Suprapubic skin (tissue), 4 donors: ENCODE measurements at regions not wholly inside any gene's neighbourhood (a gene's known extent, or its start where the extent isn't known, plus 50 kb on each side); places are given as distances from the start of the nearest gene placed in this dataset.

ENCODE experiments used
- DNase-seq, 2 donors: peaks; one replicate each; pipeline ENCODE4 v3.0.0-alpha.2; 2019; ENCODE audit warnings: low spot score in 2 of 2
- H3K27ac ChIP-seq: fragments of 200-600 bp; sonication (generic); one replicate; pipeline ENCODE4 v1.5.1; 2019
- H3K27me3 ChIP-seq: fragments of 200-600 bp; sonication (generic); one replicate; pipeline ENCODE4 v1.5.1; 2019
- H3K36me3 ChIP-seq: fragments of 200-600 bp; sonication (generic); one replicate; pipeline ENCODE4 v1.5.1; 2019
- H3K4me1 ChIP-seq: fragments of 200-600 bp; sonication (generic); one replicate; pipeline ENCODE4 v1.5.1; 2019
- H3K4me3 ChIP-seq: fragments of 200-600 bp; sonication (generic); one replicate; pipeline ENCODE4 v1.5.1; 2019; ENCODE audit warnings: mild to moderate bottlenecking
- H3K9me3 ChIP-seq: fragments of 200-600 bp; sonication (generic); one replicate; pipeline ENCODE4 v1.5.1; 2019
- EP300 ChIP-seq: sonication (generic); formaldehyde crosslinking; IDR thresholded peaks from one replicate; pipeline ENCODE4 v1.6.1; 2017; ENCODE audit warnings: antibody characterized with exemption
- POLR2A ChIP-seq, 2 donors: fragments of 450-650 bp; IDR thresholded peaks; one replicate each; pipeline ENCODE4 v1.6.1; 2017; ENCODE audit warnings: antibody characterized with exemption in 2 of 2, mild to moderate bottlenecking in 2 of 2, moderate library complexity in 2 of 2
- POLR2AphosphoS5 ChIP-seq, 3 donors: sonication (generic); formaldehyde crosslinking; IDR thresholded peaks; one replicate each; pipeline ENCODE4 v1.6.1; 2017; ENCODE audit warnings: antibody characterized with exemption in 3 of 3
- WGBS: methylation state at CpG from one replicate; pipeline ENCODE4 v1.1.5; 2018; 5-methylcytosine and 5-hydroxymethylcytosine counted together
- TF ChIP-seq, protein P1 (sequence below), 2 donors: fragments of 200-600 bp in 1 of 2; fragments of 450-650 bp in 1 of 2; sonication (generic) in 1 of 2; IDR thresholded peaks; one replicate each; pipeline ENCODE4 v1.5.1; 2016 to 2019; ENCODE audit warnings: antibody characterized with exemption in 2 of 2, mild to moderate bottlenecking in 1 of 2, moderate library complexity in 1 of 2

DNA sequence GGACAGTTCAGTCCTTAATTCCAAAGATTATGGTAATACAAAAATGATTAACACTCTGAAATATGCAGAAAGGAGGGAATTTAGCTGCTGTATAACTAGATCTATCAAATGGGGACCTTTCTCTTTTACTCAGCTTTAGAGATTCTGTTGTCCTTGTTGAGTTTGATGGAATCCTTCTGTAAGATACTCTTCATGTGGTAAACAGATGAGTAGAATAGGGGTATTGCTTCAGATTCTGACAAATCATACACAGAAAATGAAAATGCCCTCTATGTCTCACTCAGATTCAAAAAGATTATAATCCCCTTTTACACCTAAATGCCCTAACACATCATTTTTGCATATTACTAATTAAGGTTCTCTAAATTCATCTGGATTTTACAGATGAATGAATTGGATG lies 50.7 kb downstream of the ARHGAP35 start:
- TF ChIP-seq POLR2AphosphoS5 (IDR thresholded peaks at IDR 0.05) (no peak), POLR2A (IDR thresholded peaks at IDR 0.05) (no peak), EP300 (no peak)
- TF ChIP-seq, protein P1, sequence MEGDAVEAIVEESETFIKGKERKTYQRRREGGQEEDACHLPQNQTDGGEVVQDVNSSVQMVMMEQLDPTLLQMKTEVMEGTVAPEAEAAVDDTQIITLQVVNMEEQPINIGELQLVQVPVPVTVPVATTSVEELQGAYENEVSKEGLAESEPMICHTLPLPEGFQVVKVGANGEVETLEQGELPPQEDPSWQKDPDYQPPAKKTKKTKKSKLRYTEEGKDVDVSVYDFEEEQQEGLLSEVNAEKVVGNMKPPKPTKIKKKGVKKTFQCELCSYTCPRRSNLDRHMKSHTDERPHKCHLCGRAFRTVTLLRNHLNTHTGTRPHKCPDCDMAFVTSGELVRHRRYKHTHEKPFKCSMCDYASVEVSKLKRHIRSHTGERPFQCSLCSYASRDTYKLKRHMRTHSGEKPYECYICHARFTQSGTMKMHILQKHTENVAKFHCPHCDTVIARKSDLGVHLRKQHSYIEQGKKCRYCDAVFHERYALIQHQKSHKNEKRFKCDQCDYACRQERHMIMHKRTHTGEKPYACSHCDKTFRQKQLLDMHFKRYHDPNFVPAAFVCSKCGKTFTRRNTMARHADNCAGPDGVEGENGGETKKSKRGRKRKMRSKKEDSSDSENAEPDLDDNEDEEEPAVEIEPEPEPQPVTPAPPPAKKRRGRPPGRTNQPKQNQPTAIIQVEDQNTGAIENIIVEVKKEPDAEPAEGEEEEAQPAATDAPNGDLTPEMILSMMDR (IDR thresholded peaks at IDR 0.05), result no peak
- Histone ChIP-seq H3K9me3 (no peaks in the 10 kb centered on the region), H3K4me1 (peaks cover 44% of the 10 kb centered on the region), H3K27ac (no peak overlapping the region), H3K4me3 (no peak overlapping the region), H3K36me3 (no peaks in the 10 kb centered on the region), H3K27me3 (no peaks in the 10 kb centered on the region)
- DNase-seq, result no peak

DNA sequence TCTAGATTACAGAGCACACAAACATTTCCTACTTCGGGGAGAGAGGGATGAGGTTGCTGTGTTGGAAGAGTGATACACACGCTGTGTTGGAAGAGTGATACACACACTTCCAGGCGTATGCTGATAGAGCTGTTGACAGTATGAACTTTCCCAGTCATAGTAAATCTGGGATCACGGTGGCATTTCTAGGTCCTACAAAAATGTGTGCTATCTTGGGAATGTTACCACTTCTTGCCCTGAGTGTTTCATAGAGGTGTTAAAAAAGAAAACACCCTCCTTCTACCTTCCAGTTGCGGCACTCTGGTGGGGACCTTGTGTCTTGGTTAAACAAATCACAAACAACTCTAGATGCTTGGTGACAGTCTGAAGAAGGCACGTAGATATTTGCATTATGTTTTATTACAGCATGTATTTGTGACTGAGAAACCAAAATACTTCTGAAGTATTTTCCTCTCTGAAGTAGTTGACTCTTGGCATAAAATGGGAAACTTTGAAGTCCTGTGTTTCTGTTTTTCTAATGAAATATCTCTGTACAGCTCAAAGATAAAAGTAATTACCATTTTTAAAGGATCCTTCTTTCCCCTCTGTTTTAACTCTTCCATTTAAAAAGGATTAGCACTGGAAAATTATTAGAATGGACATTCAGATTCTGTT lies 52.5 kb downstream of the ARHGAP35 start:
- Histone ChIP-seq H3K4me1 (peaks cover 38% of the 10 kb centered on the region), H3K4me3 (no peak overlapping the region), H3K9me3 (no peaks in the 10 kb centered on the region), H3K27me3 (no peaks in the 10 kb centered on the region), H3K36me3 (no peaks in the 10 kb centered on the region), H3K27ac (no peak overlapping the region)
- 71% methylated on average over 6 of the region's 6 CpGs for WGBS
- TF ChIP-seq POLR2A (IDR thresholded peaks at IDR 0.05) (no peak), EP300 (no peak), POLR2AphosphoS5 (IDR thresholded peaks at IDR 0.05) (no peak)
- TF ChIP-seq, protein P1 (IDR thresholded peaks at IDR 0.05), result no peak
- peak in 1 of 2 donors; percentile 15 for DNase-seq

DNA sequence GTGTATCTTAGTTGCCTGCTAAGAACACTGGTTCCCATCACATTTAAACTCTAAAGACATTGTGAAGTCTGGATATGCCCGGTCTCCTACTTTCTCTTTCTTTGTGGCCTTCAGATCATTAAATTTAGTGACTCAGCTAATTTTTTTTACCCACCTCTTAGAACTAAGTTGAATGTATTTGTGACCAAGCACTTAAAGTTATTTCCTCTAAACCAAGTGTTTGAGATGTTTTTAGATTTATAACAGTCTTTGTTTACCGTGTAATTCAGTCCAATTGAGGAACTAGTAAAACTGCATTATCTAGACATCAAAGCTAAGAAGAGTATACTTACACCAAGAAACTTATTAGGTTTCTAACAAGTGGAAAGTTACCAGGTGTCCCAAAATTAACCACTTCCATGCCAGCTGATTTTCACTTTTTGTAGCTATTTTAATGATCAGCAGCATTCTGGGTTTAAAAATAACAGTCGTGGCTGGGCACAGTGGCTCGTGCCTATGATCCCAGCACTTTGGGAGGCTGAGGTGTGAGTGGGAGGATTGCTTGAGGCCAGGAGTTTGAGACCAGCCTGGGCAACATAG lies 53.1 kb downstream of the ARHGAP35 start:
- no peak overlapping the region for H3K4me3 ChIP-seq
- H3K9me3 ChIP-seq, result no peaks in the 10 kb centered on the region
- H3K27me3 ChIP-seq, result no peaks in the 10 kb centered on the region
- H3K4me1 ChIP-seq, result peaks cover 32% of the 10 kb centered on the region
- H3K36me3 ChIP-seq, result peaks cover 5% of the 10 kb centered on the region
- TF ChIP-seq EP300 (no peak), POLR2A (IDR thresholded peaks at IDR 0.05) (no peak), POLR2AphosphoS5 (IDR thresholded peaks at IDR 0.05) (no peak)
- TF ChIP-seq, protein P1 (IDR thresholded peaks at IDR 0.05), result no peak
- 37% methylated on average over 4 of the region's 4 CpGs for WGBS
- no peak overlapping the region for H3K27ac ChIP-seq
- no peak for DNase-seq

- no peak for DNase-seq
- no peaks in the 10 kb centered on the region for H3K9me3 ChIP-seq
- peaks cover 17% of the 10 kb centered on the region for H3K36me3 ChIP-seq
- no peak overlapping the region for H3K27ac ChIP-seq
- H3K27me3 ChIP-seq, result no peaks in the 10 kb centered on the region
- peaks cover 24% of the 10 kb centered on the region for H3K4me1 ChIP-seq
- no peak overlapping the region for H3K4me3 ChIP-seq
- no peak for TF ChIP-seq EP300
- 72% methylated on average over 2 of the region's 2 CpGs for WGBS
Measured at GRCh38 chr19:46915386-46915785, 54.6 kb downstream of the ARHGAP35 start.

DNA sequence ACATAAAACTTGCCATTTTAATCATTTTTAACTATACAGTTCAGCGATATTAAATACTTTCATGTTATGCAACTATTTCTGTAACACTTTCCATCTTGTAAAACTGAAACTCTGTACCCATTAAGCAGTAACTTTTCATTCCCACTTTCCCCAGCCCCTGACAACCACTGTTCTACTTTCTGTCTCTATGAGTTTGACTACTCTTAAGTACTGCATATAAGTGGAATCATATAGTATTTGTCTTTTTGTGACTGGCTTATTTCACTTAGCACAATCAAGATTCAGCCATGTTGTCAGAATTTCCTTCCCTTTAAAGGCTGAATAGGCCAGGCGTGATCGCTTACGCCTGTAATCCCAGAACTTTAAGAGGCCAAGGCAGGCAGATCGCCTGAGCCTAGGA lies 56.2 kb downstream of the ARHGAP35 start:
- Histone ChIP-seq H3K4me1 (peaks cover 24% of the 10 kb centered on the region), H3K27me3 (no peaks in the 10 kb centered on the region), H3K36me3 (peaks cover 27% of the 10 kb centered on the region), H3K4me3 (no peak overlapping the region), H3K27ac (no peak overlapping the region), H3K9me3 (no peaks in the 10 kb centered on the region)
- DNase-seq, result no peak
- 93% methylated on average over 5 of the region's 5 CpGs for WGBS
- TF ChIP-seq POLR2A (IDR thresholded peaks at IDR 0.05), result no peak
- TF ChIP-seq, protein P1 (IDR thresholded peaks at IDR 0.05), result no peak
- TF ChIP-seq POLR2AphosphoS5 (IDR thresholded peaks at IDR 0.05), result no peak
- no peak for TF ChIP-seq EP300

GRCh38 chr19:46919324-46919723 lies 58.5 kb downstream of the ARHGAP35 start:
- Histone ChIP-seq H3K9me3 (no peaks in the 10 kb centered on the region), H3K36me3 (peaks cover 33% of the 10 kb centered on the region), H3K4me3 (no peak overlapping the region), H3K27me3 (no peaks in the 10 kb centered on the region), H3K27ac (no peak overlapping the region), H3K4me1 (peaks cover 16% of the 10 kb centered on the region)
- DNase-seq, result no peak
- 86% methylated on average over 8 of the region's 8 CpGs for WGBS
- TF ChIP-seq POLR2AphosphoS5 (IDR thresholded peaks at IDR 0.05) (no peak), EP300 (no peak), POLR2A (IDR thresholded peaks at IDR 0.05) (no peak)
- TF ChIP-seq, protein P1 (IDR thresholded peaks at IDR 0.05), result no peak
